Activated T-helper 17 cell treated with anti-CD3 and anti-CD28 coated beads, Interleukin-2, amount 50 U/mL, for 72 hours (primary cell): ENCODE measurements at regions not wholly inside any gene's neighbourhood (a gene's known extent, or its start where the extent isn't known, plus 50 kb on each side); places are given as distances from the start of the nearest gene placed in this dataset.
"Not testable (repeated sequence)": the region's sequence is repeated elsewhere in the genome, so short reads cannot be mapped to it uniquely, and the experiment has no call there.

ENCODE experiments used
- ATAC-seq: fragments of 150-1000 bp; cut with Tn5 transposase; replicated peaks from 2 replicates; pipeline ENCODE4 v1.10.0; 2021; ENCODE audit warnings: mild to moderate bottlenecking, moderate library complexity
- H3K27ac Mint-ChIP-seq: one replicate; pipeline ENCODE4 v1.8.0; 2022; ENCODE audit warnings: mixed read lengths
- H3K27me3 Mint-ChIP-seq: one replicate; pipeline ENCODE4 v1.8.0; 2022; ENCODE audit warnings: mixed read lengths
- H3K36me3 Mint-ChIP-seq: one replicate; pipeline ENCODE4 v1.8.0; 2022; ENCODE audit warnings: low read depth, mild to moderate bottlenecking, mixed read lengths
- H3K4me1 Mint-ChIP-seq: one replicate; pipeline ENCODE4 v1.8.0; 2022; ENCODE audit warnings: mixed read lengths
- H3K4me3 Mint-ChIP-seq: one replicate; pipeline ENCODE4 v1.8.0; 2022; ENCODE audit warnings: mild to moderate bottlenecking, mixed read lengths
- H3K9me3 Mint-ChIP-seq: one replicate; pipeline ENCODE4 v1.8.0; 2022; ENCODE audit warnings: mixed read lengths

DNA sequence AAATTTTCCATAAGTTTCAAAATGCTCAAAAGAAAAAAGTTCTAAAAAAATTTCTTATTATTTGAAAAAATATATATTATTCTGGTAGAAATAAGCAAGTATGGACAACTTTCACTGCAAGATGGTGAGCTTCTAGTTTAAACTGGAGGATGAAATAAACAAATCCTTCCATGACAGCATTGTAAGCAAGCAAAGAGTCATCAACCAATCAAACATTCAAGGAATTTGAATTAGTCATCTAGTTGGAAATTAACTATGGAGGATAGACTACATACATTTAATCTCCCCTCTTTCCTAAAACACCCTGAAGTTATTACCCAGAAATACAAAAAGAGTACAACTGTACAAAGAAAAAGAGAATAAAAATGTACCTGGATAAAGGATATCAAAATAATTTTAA lies 51.0 kb upstream of the IRX5 start:
- no peak overlapping the region for H3K27ac Mint-ChIP-seq
- no peaks in the 10 kb centered on the region for H3K4me1 Mint-ChIP-seq
- H3K36me3 Mint-ChIP-seq, result no peaks in the 10 kb centered on the region
- peaks cover 12% of the 10 kb centered on the region for H3K27me3 Mint-ChIP-seq
- peaks cover 8% of the 10 kb centered on the region for H3K9me3 Mint-ChIP-seq
- no peak for ATAC-seq
- no peak overlapping the region for H3K4me3 Mint-ChIP-seq

DNA sequence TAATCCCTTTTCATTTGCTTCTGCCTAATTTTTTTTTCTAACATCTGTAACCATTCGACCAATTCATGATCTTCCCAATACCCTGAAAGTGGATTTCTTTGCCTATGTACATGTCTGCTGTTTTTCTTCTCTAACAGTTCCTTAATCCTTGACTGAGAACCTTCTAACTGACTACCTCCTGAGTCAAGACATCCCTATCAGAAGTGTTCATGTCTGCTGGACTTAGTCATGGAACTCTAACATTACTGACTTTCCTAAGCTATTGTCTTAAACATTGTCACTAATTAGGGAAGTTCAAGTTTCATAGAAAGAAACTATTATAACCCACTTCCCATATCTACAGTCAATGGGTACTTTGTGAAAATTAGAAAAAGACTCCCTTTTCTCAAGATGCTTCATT lies 52.4 kb upstream of the IRX5 start:
- H3K27me3 Mint-ChIP-seq, result peaks cover 14% of the 10 kb centered on the region

DNA sequence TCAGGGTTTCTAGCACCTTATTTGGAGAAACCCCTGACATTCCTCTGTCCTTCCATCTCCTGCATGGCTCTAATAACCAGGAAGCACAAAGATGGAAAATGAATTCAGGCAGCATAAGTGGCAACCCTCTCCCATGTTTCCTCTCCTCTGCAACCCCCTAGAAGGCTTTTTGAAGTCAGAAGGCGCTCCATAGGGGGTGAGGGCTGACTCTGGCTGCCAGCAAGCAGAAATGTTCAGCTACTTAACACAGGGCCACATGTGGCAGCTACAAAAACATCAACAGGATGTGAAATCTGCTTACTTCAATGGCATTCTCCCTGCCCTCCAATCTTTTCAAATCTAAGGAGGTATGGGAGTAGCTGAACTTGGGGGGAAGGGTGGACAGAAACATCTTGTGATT lies 55.2 kb upstream of the IRX5 start:
- no peak overlapping the region for H3K27ac Mint-ChIP-seq
- peaks cover 16% of the 10 kb centered on the region for H3K27me3 Mint-ChIP-seq
- no peaks in the 10 kb centered on the region for H3K36me3 Mint-ChIP-seq
- H3K9me3 Mint-ChIP-seq, result peaks cover 5% of the 10 kb centered on the region
- ATAC-seq, result no peak
- H3K4me3 Mint-ChIP-seq, result no peak overlapping the region
- H3K4me1 Mint-ChIP-seq, result no peaks in the 10 kb centered on the region

More for the DNA sequence above, 52.4 kb upstream of the IRX5 start:
- no peak for ATAC-seq
- no peak overlapping the region for H3K4me3 Mint-ChIP-seq
- no peaks in the 10 kb centered on the region for H3K4me1 Mint-ChIP-seq
- H3K9me3 Mint-ChIP-seq, result peaks cover 7% of the 10 kb centered on the region
- no peak overlapping the region for H3K27ac Mint-ChIP-seq
- no peaks in the 10 kb centered on the region for H3K36me3 Mint-ChIP-seq

DNA sequence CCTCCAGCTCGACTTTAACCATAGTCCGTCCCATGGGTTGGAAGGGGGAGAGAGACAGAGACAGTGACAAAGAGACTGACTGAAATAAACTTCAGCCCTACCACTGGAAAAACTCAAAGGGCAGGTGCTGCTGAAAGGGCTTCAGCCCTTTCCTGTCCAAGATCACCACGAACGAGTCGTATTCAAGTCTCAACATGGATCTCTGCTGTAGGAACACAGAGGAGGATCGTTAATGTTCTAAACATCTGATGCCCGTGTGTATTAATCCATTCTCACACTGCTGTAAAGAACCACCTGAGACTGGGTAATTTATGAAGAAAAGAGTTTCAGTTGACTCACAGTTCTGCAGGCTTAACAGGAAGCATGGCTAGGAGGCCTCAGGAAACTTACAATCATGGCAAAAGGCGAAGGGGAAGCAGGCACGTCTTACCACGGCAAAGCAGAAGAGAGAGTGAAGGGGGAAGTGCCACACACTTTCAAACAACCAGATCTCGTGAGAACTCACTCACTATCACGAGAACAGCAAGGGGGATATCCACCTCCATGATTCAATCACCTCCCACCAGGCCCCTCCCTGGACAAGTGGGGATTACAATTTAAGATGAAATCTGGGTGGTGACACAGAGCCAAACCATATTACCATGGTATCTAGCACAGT lies 56.8 kb upstream of the IRX5 start:
- not testable (repeated sequence) for H3K4me1 Mint-ChIP-seq

DNA sequence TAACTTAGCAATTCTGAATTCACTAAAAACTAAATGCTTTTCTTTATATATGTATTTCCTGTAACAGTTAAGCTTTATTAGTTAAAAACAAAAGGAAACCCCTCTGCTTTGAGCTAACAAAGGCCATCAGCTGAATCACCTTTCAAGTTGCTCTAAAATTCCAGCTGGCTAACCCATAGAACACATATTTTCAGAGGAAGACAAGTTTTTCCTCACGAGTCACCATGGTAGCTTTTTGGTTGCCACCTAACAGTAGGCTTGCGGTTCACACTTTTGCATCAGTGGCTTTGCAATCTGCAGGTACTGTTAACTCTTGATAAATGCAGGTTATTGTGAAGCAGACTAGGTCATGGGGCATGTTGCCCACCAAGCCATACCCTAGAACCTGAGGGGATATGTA lies 57.6 kb upstream of the IRX5 start:
- Mint-ChIP-seq H3K36me3 (no peaks in the 10 kb centered on the region), H3K4me1 (no peaks in the 10 kb centered on the region), H3K4me3 (no peak overlapping the region), H3K27me3 (peaks cover 12% of the 10 kb centered on the region), H3K27ac (no peak overlapping the region), H3K9me3 (peaks cover 4% of the 10 kb centered on the region)
- ATAC-seq, result no peak

More for the DNA sequence above, 56.8 kb upstream of the IRX5 start:
- H3K4me3 Mint-ChIP-seq, H3K9me3 Mint-ChIP-seq, ATAC-seq, H3K36me3 Mint-ChIP-seq, H3K27ac Mint-ChIP-seq: not testable (repeated sequence)
- H3K27me3 Mint-ChIP-seq, result peaks cover 12% of the 10 kb centered on the region

DNA sequence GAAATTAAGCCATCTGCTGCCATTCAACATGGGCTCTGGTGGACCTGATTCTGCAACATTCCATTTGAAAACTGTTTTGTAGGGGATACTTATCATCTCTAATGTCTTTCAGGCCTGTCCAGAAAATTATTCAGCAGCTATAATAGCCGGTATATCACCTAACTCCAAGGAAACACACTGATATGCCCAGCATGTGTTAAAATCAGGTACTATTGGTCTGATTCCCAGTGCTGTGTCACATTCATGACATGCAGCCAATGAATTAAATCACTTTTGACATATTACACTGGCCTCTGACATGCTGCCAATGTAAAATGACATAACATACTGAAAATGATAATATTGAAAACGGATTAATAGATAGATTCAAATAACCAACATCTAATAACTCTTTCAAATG lies 60.5 kb upstream of the IRX5 start:
- Mint-ChIP-seq H3K9me3 (peaks cover 4% of the 10 kb centered on the region), H3K27ac (no peak overlapping the region), H3K4me3 (no peak overlapping the region), H3K4me1 (no peaks in the 10 kb centered on the region), H3K27me3 (peaks cover 9% of the 10 kb centered on the region), H3K36me3 (no peaks in the 10 kb centered on the region)
- no peak for ATAC-seq

DNA sequence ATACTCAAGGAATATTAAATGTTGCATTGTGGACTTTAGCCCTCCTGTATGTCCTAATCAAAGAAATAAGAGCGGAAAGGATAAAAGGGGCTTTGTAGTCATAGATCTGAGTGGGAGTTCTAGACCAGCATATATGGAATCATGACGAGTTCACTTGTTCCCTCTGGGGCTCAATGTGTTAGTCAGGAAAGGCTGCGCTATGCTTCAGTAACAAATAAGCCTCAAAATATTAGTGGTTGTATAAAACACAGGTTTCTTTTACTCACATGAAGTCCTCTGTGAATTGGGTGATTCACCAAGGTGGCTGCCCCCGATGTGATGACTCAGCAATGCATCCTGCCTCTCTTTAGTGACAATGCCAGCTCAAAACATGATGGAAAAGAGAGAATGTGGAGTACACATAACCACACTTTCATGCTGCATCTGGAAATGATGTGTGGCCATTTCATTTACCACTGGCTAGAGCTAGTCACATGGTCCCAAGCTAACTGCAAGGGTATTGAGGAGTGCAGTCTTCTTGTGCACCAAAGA lies 63.3 kb upstream of the IRX5 start:
- Mint-ChIP-seq H3K36me3 (no peaks in the 10 kb centered on the region), H3K4me1 (no peaks in the 10 kb centered on the region), H3K27ac (no peak overlapping the region), H3K4me3 (no peak overlapping the region), H3K9me3 (no peaks in the 10 kb centered on the region), H3K27me3 (no peaks in the 10 kb centered on the region)
- ATAC-seq, result peak; percentile 23

DNA sequence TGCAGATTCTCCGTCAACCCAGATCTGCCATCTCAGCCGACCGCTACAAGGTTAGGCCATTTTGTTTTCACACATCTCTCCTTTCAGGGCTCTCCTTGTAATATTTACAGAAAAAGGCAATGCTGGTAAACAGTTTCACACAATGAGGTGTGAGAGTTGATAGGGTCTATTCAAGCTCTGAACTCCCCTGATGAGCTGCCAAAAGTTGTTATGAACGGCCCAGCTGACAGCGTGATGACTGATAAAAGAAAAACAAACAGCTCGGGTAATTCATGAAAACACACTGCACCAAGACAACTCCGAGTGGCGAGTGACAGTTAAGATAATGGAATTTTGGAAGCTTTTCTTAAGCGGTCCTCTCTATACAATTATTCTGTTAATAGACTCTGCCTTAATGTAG lies 68.1 kb upstream of the IRX5 start:
- Mint-ChIP-seq H3K4me1 (no peaks in the 10 kb centered on the region), H3K27ac (no peak overlapping the region), H3K36me3 (no peaks in the 10 kb centered on the region), H3K9me3 (no peaks in the 10 kb centered on the region), H3K27me3 (no peaks in the 10 kb centered on the region), H3K4me3 (no peak overlapping the region)
- no peak for ATAC-seq

DNA sequence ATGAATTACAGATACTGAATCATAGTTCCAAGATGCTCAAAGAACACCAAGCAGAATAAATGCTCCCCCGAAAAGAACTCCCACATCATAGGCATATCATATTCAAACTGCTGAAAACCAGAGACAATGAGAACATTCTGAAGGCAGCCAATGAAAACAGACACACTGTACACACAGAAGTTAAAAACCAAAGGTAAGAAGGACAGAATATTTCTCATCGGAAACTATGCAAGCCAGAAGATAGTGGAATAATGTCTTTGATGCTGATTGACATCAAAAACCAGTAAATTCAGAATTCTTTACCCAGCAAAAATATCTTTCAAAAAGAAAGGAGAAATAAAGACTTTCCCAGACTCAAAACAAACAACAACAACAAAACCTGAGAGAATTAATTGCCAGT lies 73.8 kb upstream of the IRX5 start:
- Mint-ChIP-seq H3K27me3 (peaks cover 7% of the 10 kb centered on the region), H3K4me3 (no peak overlapping the region), H3K9me3 (peaks cover 6% of the 10 kb centered on the region), H3K27ac (no peak overlapping the region), H3K36me3 (no peaks in the 10 kb centered on the region), H3K4me1 (no peaks in the 10 kb centered on the region)
- ATAC-seq, result no peak

DNA sequence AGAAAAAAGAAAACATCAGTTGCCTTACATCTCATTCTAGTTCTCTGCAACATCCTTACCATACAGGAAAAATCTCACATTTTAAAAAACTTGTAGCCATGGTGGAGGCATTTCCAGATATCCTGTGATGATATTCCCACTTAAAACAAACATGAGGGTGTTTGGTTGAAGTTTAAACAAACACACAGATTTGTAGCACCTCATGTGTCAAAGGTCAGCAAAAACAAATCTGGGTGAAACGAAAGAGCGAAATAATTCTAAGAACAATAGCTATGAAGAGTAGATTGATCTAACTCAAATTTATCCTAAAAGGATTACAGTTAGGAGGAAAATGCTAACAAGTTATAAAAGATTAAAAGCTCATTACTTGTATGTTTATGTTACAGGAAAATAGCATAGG lies 83.1 kb upstream of the IRX5 start:
- no peak for ATAC-seq
- H3K9me3 Mint-ChIP-seq, result peaks cover 12% of the 10 kb centered on the region
- no peaks in the 10 kb centered on the region for H3K36me3 Mint-ChIP-seq
- H3K27me3 Mint-ChIP-seq, result peaks cover 9% of the 10 kb centered on the region
- no peaks in the 10 kb centered on the region for H3K4me1 Mint-ChIP-seq
- H3K4me3 Mint-ChIP-seq, result no peak overlapping the region
- no peak overlapping the region for H3K27ac Mint-ChIP-seq

DNA sequence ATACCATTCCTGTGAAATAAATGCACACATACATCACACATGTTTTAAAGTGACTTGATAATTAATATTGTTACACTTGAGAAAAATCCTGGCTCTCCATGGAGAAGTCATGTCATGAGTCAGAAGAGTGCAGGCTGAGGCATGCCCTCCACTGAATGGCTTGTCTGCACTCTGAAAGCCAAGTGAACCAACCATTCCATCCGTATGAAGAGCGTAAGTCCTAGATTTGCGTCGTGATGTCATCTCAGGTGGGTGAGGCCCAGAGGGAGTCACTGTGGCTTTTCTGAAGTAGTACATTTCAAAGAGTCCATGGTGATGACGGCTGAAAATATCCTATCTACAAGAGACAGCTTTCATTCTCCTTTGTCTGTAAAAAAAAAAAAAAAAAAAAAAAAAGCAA lies 83.5 kb upstream of the IRX5 start:
- no peak for ATAC-seq
- Mint-ChIP-seq H3K9me3 (peaks cover 13% of the 10 kb centered on the region), H3K4me1 (no peaks in the 10 kb centered on the region), H3K36me3 (no peaks in the 10 kb centered on the region), H3K27ac (no peak overlapping the region), H3K4me3 (no peak overlapping the region), H3K27me3 (peaks cover 9% of the 10 kb centered on the region)

DNA sequence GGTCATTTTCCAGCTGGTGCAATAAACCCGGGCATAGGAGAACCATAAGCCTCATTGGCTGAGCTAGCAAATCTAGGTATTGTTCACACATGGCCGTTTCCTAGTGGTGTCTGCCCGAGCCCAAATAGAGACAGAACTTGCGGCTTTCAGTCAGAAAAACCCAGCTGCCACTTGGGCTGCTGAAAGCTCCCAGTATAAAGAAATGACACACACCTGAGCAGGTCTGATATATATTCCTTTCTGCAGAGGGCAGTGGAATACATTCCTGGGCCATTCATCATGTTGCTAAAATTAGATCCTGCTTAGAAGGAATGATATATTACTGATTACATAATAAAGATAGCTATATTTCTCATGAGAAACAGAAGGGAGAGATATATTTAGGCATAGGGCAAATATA lies 83.9 kb upstream of the IRX5 start:
- H3K4me3 Mint-ChIP-seq, result no peak overlapping the region
- H3K36me3 Mint-ChIP-seq, result no peaks in the 10 kb centered on the region
- no peak overlapping the region for H3K27ac Mint-ChIP-seq
- no peak for ATAC-seq
- H3K27me3 Mint-ChIP-seq, result peaks cover 6% of the 10 kb centered on the region
- H3K4me1 Mint-ChIP-seq, result no peaks in the 10 kb centered on the region
- peaks cover 10% of the 10 kb centered on the region for H3K9me3 Mint-ChIP-seq

DNA sequence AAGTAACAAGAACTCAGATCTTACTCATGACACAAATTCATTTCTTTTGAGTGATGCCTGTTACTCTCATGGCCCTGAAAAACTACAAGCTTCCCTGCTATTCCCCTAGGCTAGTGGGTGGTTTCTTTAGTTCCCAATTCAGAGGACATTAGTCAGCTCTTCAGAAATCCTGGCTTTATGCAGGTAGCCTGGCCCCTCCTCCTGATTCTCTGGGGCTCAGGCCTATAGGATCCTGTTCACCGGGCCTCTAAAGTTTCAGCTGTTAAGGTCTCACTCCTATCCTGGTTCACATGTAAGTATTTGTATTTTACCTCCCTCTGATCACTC lies 87.3 kb upstream of the IRX5 start:
- no peak for ATAC-seq
- Mint-ChIP-seq H3K4me3 (no peak overlapping the region), H3K27ac (no peak overlapping the region), H3K27me3 (peaks cover 3% of the 10 kb centered on the region), H3K36me3 (no peaks in the 10 kb centered on the region), H3K9me3 (peaks cover 14% of the 10 kb centered on the region), H3K4me1 (no peaks in the 10 kb centered on the region)

DNA sequence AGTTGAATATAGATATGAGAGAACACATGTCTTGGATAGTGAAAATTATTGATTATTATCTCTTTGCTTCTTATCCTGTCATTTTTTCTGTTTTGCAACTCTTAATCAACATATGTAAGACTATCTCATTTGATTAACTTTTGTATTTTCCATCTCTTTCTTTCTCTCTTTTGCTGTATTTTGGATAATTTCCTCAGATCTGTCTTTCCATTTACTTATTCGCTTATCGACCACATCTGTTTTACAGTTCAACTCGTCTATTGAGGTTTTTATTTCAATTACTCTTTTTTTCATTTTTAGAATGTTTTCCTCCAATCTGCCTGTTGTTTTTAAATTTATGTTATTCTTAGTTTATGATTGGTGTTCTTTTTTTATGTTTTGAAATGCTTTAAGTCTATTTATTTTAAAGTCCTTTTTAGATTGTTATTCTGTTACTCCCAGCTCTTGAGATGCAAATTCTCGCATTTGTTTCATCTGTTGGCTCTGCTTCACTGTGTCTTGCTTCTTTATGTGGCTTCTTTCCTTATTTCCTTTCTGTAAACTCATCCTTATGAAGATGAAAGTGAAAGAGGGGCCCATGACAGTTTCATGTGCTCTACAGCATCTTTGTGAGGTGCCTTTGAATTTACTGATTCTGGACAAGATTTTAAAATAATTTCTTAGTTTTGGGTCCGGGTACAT lies 87.8 kb upstream of the IRX5 start:
- Mint-ChIP-seq H3K27me3 (peaks cover 6% of the 10 kb centered on the region), H3K27ac (no peak overlapping the region), H3K36me3 (no peaks in the 10 kb centered on the region), H3K9me3 (peaks cover 14% of the 10 kb centered on the region), H3K4me1 (no peaks in the 10 kb centered on the region), H3K4me3 (no peak overlapping the region)
- no peak for ATAC-seq

DNA sequence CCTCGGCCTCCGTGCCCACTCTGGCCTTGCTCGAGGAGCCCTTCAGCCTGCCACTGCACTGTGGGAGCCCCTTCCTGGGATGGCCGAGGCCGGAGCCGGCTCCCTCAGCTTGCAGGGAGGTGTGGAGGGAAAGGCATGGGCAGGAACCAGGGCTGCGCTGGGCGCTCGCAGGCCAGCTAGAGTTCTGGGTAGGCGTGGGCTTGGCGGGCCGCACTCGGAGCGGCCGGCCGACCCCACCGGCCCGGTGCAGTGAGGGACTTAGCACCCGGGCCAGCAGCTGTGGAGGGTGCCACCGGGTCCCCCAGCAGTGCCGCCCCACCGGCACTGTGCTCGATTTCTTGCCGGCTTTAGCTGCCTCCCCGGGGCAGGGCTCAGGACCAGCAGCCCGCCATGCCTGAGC lies 101.0 kb upstream of the IRX5 start:
- ATAC-seq, result no peak
- no peak overlapping the region for H3K27ac Mint-ChIP-seq
- peaks cover 6% of the 10 kb centered on the region for H3K27me3 Mint-ChIP-seq
- no peak overlapping the region for H3K4me3 Mint-ChIP-seq
- H3K36me3 Mint-ChIP-seq, result no peaks in the 10 kb centered on the region
- H3K4me1 Mint-ChIP-seq, result no peaks in the 10 kb centered on the region
- peaks cover 4% of the 10 kb centered on the region for H3K9me3 Mint-ChIP-seq
